ENCODE measurements at regions not wholly inside any gene's neighbourhood (a gene's known extent, or its start where the extent isn't known, plus 50 kb on each side); places are given as distances from the start of the nearest gene placed in this dataset.

DNA sequence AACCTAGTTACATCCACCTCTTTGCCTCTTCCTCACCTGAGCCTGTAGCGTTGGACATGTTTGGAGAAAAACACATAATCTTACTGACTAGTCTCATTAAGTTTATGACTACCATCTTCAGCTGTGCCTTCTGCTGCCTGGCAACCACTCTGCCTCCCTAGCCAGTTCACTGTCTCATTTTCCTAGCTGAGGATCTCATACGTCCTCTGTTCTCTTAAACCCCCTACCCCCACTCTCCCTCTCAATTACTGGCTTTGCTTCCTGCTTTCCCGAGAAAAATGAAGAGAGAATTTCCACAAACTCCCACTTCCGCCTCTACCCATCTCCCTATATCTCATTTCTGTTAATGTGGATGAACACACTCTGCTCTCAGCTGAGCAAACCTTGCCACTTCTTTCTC lies 239.3 kb upstream of the POU2AF2 start:
- no peak for TF ChIP-seq POLR2A (IDR thresholded peaks at IDR 0.05; ENCODE audit: low read depth, low read length)
- TF ChIP-seq HDGF (IDR thresholded peaks at IDR 0.05): no peak
- no peak for TF ChIP-seq RFX5 (IDR thresholded peaks at IDR 0.05; ENCODE audit: low read depth, low read length)
- no peak for TF ChIP-seq CHD2 (IDR thresholded peaks at IDR 0.05; ENCODE audit: borderline replicate concordance, low read depth, low read length)
- TF ChIP-seq, protein P1, sequence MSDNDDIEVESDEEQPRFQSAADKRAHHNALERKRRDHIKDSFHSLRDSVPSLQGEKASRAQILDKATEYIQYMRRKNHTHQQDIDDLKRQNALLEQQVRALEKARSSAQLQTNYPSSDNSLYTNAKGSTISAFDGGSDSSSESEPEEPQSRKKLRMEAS (IDR thresholded peaks at IDR 0.05; ENCODE audit: low read depth, low read length): no peak
- TF ChIP-seq NFYB (IDR thresholded peaks at IDR 0.05; ENCODE audit: insufficient read depth, low read depth, low read length): no peak
- TF ChIP-seq, protein P2, sequence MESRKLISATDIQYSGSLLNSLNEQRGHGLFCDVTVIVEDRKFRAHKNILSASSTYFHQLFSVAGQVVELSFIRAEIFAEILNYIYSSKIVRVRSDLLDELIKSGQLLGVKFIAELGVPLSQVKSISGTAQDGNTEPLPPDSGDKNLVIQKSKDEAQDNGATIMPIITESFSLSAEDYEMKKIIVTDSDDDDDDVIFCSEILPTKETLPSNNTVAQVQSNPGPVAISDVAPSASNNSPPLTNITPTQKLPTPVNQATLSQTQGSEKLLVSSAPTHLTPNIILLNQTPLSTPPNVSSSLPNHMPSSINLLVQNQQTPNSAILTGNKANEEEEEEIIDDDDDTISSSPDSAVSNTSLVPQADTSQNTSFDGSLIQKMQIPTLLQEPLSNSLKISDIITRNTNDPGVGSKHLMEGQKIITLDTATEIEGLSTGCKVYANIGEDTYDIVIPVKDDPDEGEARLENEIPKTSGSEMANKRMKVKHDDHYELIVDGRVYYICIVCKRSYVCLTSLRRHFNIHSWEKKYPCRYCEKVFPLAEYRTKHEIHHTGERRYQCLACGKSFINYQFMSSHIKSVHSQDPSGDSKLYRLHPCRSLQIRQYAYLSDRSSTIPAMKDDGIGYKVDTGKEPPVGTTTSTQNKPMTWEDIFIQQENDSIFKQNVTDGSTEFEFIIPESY (IDR thresholded peaks at IDR 0.05): no peak
- TF ChIP-seq, protein P3, sequence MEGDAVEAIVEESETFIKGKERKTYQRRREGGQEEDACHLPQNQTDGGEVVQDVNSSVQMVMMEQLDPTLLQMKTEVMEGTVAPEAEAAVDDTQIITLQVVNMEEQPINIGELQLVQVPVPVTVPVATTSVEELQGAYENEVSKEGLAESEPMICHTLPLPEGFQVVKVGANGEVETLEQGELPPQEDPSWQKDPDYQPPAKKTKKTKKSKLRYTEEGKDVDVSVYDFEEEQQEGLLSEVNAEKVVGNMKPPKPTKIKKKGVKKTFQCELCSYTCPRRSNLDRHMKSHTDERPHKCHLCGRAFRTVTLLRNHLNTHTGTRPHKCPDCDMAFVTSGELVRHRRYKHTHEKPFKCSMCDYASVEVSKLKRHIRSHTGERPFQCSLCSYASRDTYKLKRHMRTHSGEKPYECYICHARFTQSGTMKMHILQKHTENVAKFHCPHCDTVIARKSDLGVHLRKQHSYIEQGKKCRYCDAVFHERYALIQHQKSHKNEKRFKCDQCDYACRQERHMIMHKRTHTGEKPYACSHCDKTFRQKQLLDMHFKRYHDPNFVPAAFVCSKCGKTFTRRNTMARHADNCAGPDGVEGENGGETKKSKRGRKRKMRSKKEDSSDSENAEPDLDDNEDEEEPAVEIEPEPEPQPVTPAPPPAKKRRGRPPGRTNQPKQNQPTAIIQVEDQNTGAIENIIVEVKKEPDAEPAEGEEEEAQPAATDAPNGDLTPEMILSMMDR (IDR thresholded peaks at IDR 0.05 in 2 of 3, conservative IDR thresholded peaks at IDR 0.05 in 1 of 3; ENCODE audit: control insufficient read depth in 2 of 3, extremely low read depth in 1 of 3, insufficient read depth in 1 of 3, low read depth in 3 of 3, low read length in 3 of 3): no peak

All from GM12878 (cell line).